ENCODE measurements at regions not wholly inside any gene's neighbourhood (a gene's known extent, or its start where the extent isn't known, plus 50 kb on each side); places are given as distances from the start of the nearest gene placed in this dataset.
A peak's percentile ranks its signal among the peaks of the same experiment; 100 is the strongest.

DNA sequence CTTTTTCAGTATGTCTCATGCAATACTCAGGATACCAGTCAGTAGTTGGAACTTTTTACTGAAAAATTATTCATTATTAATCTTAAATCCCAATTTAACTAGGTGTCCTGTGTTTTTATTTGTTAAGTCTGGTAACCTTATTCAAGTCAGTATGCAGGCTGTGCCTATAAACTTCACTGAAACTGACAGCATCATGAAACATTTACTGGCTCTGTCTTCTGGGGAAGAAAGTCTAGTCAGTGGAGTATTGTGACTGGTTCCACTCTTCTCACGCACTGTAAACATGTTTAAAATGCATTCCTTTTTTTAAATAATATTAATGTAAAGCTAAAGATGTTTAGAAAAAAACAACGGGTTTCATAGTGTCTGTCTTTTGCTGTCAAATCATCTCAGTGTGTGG, 739.7 kb downstream of the LTN1 start:
- Histone ChIP-seq H3K9ac (ENCODE audit: low read depth, low read length) (peak overlapping the region; percentile 5), H3K4me3 (ENCODE audit: low read length) (no peak overlapping the region), H3K27me3 (ENCODE audit: control insufficient read depth, insufficient read depth, low read length) (no peaks in the 10 kb centered on the region), H3K4me1 (ENCODE audit: control insufficient read depth, insufficient read depth, low read length) (peaks cover 20% of the 10 kb centered on the region), H3K36me3 (ENCODE audit: insufficient read depth, low read length) (no peaks in the 10 kb centered on the region), H3K9me3 (replicated peaks; ENCODE audit: low read length) (no peaks in the 10 kb centered on the region), H3K4me2 (ENCODE audit: low read length) (peak overlapping the region; percentile 14)

GRCh38 chr21:28250946-28251345, 741.7 kb downstream of the LTN1 start:
- Histone ChIP-seq H3K4me2 (ENCODE audit: low read length) (no peak overlapping the region), H3K27me3 (ENCODE audit: control insufficient read depth, insufficient read depth, low read length) (no peaks in the 10 kb centered on the region), H3K9me3 (replicated peaks; ENCODE audit: low read length) (no peaks in the 10 kb centered on the region), H3K4me1 (ENCODE audit: control insufficient read depth, insufficient read depth, low read length) (peaks cover 20% of the 10 kb centered on the region), H3K4me3 (ENCODE audit: low read length) (no peak overlapping the region), H3K9ac (ENCODE audit: low read depth, low read length) (no peak overlapping the region), H3K36me3 (ENCODE audit: insufficient read depth, low read length) (no peaks in the 10 kb centered on the region)

GRCh38 chr21:28247454-28248020, 745.1 kb downstream of the LTN1 start:
- H3K9ac ChIP-seq (ENCODE audit: low read depth, low read length), result no peak overlapping the region
- H3K27me3 ChIP-seq (ENCODE audit: control insufficient read depth, insufficient read depth, low read length), result no peaks in the 10 kb centered on the region
- no peaks in the 10 kb centered on the region for H3K36me3 ChIP-seq (ENCODE audit: insufficient read depth, low read length)
- no peak overlapping the region for H3K4me3 ChIP-seq (ENCODE audit: low read length)
- H3K4me1 ChIP-seq (ENCODE audit: control insufficient read depth, insufficient read depth, low read length), result peaks cover 5% of the 10 kb centered on the region
- no peak overlapping the region for H3K4me2 ChIP-seq (ENCODE audit: low read length)
- no peaks in the 10 kb centered on the region for H3K9me3 ChIP-seq (replicated peaks; ENCODE audit: low read length)

GRCh38 chr21:28240586-28240985, 752.1 kb downstream of the LTN1 start:
- no peak overlapping the region for H3K9ac ChIP-seq (ENCODE audit: low read depth, low read length)
- no peak overlapping the region for H3K4me3 ChIP-seq (ENCODE audit: low read length)
- H3K36me3 ChIP-seq (ENCODE audit: insufficient read depth, low read length), result no peaks in the 10 kb centered on the region
- H3K27me3 ChIP-seq (ENCODE audit: control insufficient read depth, insufficient read depth, low read length), result no peaks in the 10 kb centered on the region
- H3K4me1 ChIP-seq (ENCODE audit: control insufficient read depth, insufficient read depth, low read length), result peaks cover 7% of the 10 kb centered on the region
- no peak overlapping the region for H3K4me2 ChIP-seq (ENCODE audit: low read length)
- no peaks in the 10 kb centered on the region for H3K9me3 ChIP-seq (replicated peaks; ENCODE audit: low read length)

DNA sequence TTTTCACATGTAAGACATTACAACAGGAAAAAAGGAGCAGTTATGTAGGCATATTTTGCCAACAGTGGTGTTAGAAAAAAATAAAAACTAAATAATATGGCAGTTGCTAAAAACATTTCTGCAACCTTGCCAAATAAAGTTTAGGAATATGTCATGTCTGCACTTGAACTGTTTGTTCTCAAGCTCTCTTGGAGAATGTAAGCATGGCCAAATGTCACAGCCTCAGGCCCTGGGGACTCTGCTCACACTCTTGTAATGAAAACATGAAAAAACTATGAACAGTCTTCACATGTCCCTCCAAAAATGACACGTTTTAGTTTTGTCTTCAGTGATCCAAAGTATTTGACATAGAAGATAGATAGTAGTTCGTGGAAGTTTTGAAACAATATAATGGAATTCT, 753.3 kb downstream of the LTN1 start:
- Histone ChIP-seq H3K4me1 (ENCODE audit: control insufficient read depth, insufficient read depth, low read length) (peaks cover 7% of the 10 kb centered on the region), H3K36me3 (ENCODE audit: insufficient read depth, low read length) (no peaks in the 10 kb centered on the region), H3K9ac (ENCODE audit: low read depth, low read length) (no peak overlapping the region), H3K27me3 (ENCODE audit: control insufficient read depth, insufficient read depth, low read length) (no peaks in the 10 kb centered on the region), H3K4me3 (ENCODE audit: low read length) (no peak overlapping the region), H3K9me3 (replicated peaks; ENCODE audit: low read length) (no peaks in the 10 kb centered on the region), H3K4me2 (ENCODE audit: low read length) (no peak overlapping the region)

DNA sequence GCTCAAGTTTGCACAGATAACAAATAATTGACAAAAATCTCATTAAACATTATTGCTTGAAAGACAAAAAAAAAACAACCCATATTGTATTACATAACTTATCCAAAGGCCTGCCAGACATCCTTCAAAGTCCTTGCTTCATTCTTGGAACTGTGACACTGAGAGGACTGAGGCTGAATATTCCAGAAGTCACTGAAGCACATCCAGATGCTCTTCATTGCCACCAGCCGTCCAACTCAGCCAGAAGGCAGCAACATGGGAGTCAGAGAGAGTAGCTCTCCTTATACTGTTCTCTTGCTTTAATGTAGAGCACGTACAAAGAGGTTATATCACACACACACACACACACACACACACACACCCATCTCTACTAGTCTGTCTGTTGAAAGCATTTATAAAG, 755.0 kb downstream of the LTN1 start:
- no peaks in the 10 kb centered on the region for H3K36me3 ChIP-seq (ENCODE audit: insufficient read depth, low read length)
- H3K27me3 ChIP-seq (ENCODE audit: control insufficient read depth, insufficient read depth, low read length), result no peaks in the 10 kb centered on the region
- no peaks in the 10 kb centered on the region for H3K9me3 ChIP-seq (replicated peaks; ENCODE audit: low read length)
- H3K4me2 ChIP-seq (ENCODE audit: low read length), result no peak overlapping the region
- H3K4me3 ChIP-seq (ENCODE audit: low read length), result no peak overlapping the region
- H3K9ac ChIP-seq (ENCODE audit: low read depth, low read length), result no peak overlapping the region
- H3K4me1 ChIP-seq (ENCODE audit: control insufficient read depth, insufficient read depth, low read length), result peaks cover 7% of the 10 kb centered on the region

- H3K4me2 ChIP-seq (ENCODE audit: low read length), result no peak overlapping the region
- H3K4me1 ChIP-seq (ENCODE audit: control insufficient read depth, insufficient read depth, low read length), result peaks cover 12% of the 10 kb centered on the region
- H3K27me3 ChIP-seq (ENCODE audit: control insufficient read depth, insufficient read depth, low read length), result no peaks in the 10 kb centered on the region
- no peak overlapping the region for H3K4me3 ChIP-seq (ENCODE audit: low read length)
- no peaks in the 10 kb centered on the region for H3K36me3 ChIP-seq (ENCODE audit: insufficient read depth, low read length)
- H3K9ac ChIP-seq (ENCODE audit: low read depth, low read length), result no peak overlapping the region
- H3K9me3 ChIP-seq (replicated peaks; ENCODE audit: low read length), result no peaks in the 10 kb centered on the region
Observed at GRCh38 chr21:28235169-28235895, 757.3 kb downstream of the LTN1 start.

DNA sequence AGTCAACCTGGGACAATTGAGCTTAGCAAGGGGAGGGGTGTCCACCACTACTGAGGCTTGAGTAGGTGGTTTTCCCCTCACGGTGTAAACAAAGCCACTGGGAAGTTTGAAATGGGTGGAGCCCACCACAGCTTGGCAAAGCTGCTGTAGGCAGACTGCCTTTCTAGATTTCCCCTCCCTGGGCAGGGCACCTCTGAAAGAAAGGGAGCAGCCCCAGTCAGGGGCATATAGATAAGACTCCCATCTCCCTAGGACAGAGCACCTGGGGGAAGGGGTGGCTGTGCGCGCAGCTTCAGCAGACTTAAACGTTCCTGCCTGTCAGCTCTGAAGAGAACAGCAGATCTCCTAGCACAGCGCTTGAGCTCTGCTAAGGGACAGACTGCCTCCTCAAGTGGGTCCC, 758.4 kb downstream of the LTN1 start:
- H3K36me3 ChIP-seq (ENCODE audit: insufficient read depth, low read length), result no peaks in the 10 kb centered on the region
- peaks cover 19% of the 10 kb centered on the region for H3K4me1 ChIP-seq (ENCODE audit: control insufficient read depth, insufficient read depth, low read length)
- H3K4me2 ChIP-seq (ENCODE audit: low read length), result no peak overlapping the region
- no peak overlapping the region for H3K4me3 ChIP-seq (ENCODE audit: low read length)
- no peaks in the 10 kb centered on the region for H3K9me3 ChIP-seq (replicated peaks; ENCODE audit: low read length)
- H3K27me3 ChIP-seq (ENCODE audit: control insufficient read depth, insufficient read depth, low read length), result no peaks in the 10 kb centered on the region
- H3K9ac ChIP-seq (ENCODE audit: low read depth, low read length), result no peak overlapping the region

DNA sequence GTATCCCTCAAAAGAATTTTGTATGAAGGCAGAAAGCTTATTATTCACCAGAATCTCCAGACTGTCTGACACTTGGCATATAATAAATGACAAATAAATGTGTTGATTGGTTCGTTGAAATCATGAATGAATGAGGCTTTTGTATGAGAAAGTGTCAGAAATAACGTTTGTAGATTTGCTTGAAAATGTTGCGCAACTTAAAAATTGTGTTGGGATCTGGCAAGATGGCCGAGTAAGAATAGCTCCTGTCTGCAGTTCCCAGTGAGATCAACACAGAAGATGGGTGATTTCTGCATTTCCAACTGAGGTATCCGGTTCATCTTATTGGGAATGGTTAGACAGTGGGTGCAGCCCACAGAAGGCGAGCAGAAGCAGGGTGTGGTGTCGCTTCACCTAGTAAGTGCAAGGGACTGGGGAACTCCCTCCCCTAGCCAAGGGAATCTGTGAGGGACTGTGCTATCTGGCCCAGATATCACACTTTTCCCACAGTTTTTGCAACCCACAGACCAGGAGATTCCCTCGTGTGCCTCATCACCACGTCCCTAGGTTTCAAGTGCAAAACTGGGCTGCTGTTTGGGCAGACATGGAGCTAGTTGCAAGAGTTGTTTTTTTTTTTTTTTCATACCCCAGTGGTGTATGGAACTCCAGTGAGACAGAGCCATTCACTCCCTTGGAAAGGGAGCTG, 759.0 kb downstream of the LTN1 start:
- Histone ChIP-seq H3K4me1 (ENCODE audit: control insufficient read depth, insufficient read depth, low read length) (peaks cover 26% of the 10 kb centered on the region), H3K36me3 (ENCODE audit: insufficient read depth, low read length) (no peaks in the 10 kb centered on the region)

GRCh38 chr21:28230559-28230958, 762.1 kb downstream of the LTN1 start:
- Histone ChIP-seq H3K4me3 (ENCODE audit: low read length) (no peak overlapping the region), H3K4me2 (ENCODE audit: low read length) (peak overlapping the region; percentile 55), H3K27me3 (ENCODE audit: control insufficient read depth, insufficient read depth, low read length) (no peaks in the 10 kb centered on the region), H3K9me3 (replicated peaks; ENCODE audit: low read length) (no peaks in the 10 kb centered on the region), H3K36me3 (ENCODE audit: insufficient read depth, low read length) (no peaks in the 10 kb centered on the region), H3K9ac (ENCODE audit: low read depth, low read length) (peak overlapping the region; percentile 52), H3K4me1 (ENCODE audit: control insufficient read depth, insufficient read depth, low read length) (peaks cover 39% of the 10 kb centered on the region)

More for the DNA sequence above, 759.0 kb downstream of the LTN1 start:
- H3K4me3 ChIP-seq (ENCODE audit: low read length), result no peak overlapping the region
- H3K9me3 ChIP-seq (replicated peaks; ENCODE audit: low read length), result no peaks in the 10 kb centered on the region
- no peak overlapping the region for H3K4me2 ChIP-seq (ENCODE audit: low read length)
- no peak overlapping the region for H3K9ac ChIP-seq (ENCODE audit: low read depth, low read length)
- H3K27me3 ChIP-seq (ENCODE audit: control insufficient read depth, insufficient read depth, low read length), result no peaks in the 10 kb centered on the region

- Histone ChIP-seq H3K4me2 (ENCODE audit: low read length) (peak overlapping the region; percentile 55), H3K9ac (ENCODE audit: low read depth, low read length) (peak overlapping the region; percentile 52), H3K27me3 (ENCODE audit: control insufficient read depth, insufficient read depth, low read length) (no peaks in the 10 kb centered on the region), H3K4me3 (ENCODE audit: low read length) (no peak overlapping the region), H3K36me3 (ENCODE audit: insufficient read depth, low read length) (no peaks in the 10 kb centered on the region), H3K4me1 (ENCODE audit: control insufficient read depth, insufficient read depth, low read length) (peaks cover 39% of the 10 kb centered on the region), H3K9me3 (replicated peaks; ENCODE audit: low read length) (no peaks in the 10 kb centered on the region)
Observed at GRCh38 chr21:28229814-28230213, 762.9 kb downstream of the LTN1 start.

DNA sequence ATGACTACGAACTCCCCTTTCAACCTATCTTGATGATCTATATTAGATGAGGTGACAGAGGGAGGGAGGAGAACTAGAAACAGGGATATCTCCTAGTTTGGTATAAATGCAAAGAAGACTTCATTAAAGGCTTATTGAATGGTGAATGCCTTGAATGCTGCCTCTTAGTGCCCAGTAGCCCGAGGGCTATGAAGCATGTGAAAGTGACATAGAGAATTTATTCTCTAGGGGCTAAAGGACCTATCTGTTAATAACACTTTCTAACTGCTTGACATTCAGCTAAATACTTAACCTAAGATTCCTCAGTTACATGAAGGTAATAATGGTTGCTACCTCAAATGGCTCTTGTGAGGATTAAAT, 764.1 kb downstream of the LTN1 start:
- H3K36me3 ChIP-seq (ENCODE audit: insufficient read depth, low read length), result no peaks in the 10 kb centered on the region
- no peak overlapping the region for H3K4me3 ChIP-seq (ENCODE audit: low read length)
- no peaks in the 10 kb centered on the region for H3K27me3 ChIP-seq (ENCODE audit: control insufficient read depth, insufficient read depth, low read length)
- H3K9me3 ChIP-seq (replicated peaks; ENCODE audit: low read length), result no peaks in the 10 kb centered on the region
- no peak overlapping the region for H3K4me2 ChIP-seq (ENCODE audit: low read length)
- no peak overlapping the region for H3K9ac ChIP-seq (ENCODE audit: low read depth, low read length)
- H3K4me1 ChIP-seq (ENCODE audit: control insufficient read depth, insufficient read depth, low read length), result peaks cover 39% of the 10 kb centered on the region

Measured in skeletal muscle satellite cell (primary cell).